Retina (tissue), 1 donor: ENCODE measurements at regions not wholly inside any gene's neighbourhood (a gene's known extent, or its start where the extent isn't known, plus 50 kb on each side); places are given as distances from the start of the nearest gene placed in this dataset.
"Not testable (repeated sequence)": the region's sequence is repeated elsewhere in the genome, so short reads cannot be mapped to it uniquely, and the experiment has no call there.

Source experiments
- DNase-seq: peaks from one replicate; pipeline ENCODE4 v3.0.0-alpha.2; 2016

DNA sequence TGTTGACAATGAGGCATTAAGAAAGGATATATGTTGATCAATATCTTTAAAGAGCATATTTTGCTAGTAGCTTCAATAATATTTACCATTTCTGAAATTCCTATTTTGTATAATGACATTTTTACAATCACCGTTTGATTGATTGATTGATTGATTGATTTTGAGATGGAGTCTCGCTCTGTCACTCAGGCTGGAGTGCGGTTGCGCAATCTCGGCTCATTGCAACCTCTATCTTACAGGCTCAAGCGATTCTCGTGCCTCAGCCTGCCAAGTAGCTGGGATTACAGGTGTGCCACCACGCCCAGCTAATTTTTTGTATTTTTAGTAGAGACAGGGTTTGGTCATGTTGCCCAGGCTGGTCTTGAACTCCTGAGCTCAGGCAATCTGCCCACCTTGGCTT lies 150.9 kb upstream of the TEX13D start:
- not testable (repeated sequence) for DNase-seq

DNA sequence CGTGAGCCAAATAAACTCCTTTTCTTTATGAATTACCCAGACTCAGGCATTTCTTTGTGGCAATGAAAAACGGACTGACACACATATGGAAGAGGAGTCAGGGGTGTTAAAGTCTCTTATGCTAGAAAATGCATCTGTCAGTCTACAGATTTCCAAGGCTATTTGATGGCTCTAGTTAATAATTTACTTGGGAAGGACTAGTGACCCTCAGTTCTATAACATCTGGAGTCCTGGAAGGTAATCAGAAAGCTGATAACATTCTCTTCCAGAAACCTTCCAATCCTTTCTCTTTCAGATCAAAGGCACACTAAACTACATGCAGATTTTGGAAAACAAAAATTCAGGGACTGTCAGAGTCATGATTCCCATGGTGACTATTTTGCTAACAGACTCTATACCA lies 142.0 kb upstream of the TEX13D start:
- DNase-seq: no peak

DNA sequence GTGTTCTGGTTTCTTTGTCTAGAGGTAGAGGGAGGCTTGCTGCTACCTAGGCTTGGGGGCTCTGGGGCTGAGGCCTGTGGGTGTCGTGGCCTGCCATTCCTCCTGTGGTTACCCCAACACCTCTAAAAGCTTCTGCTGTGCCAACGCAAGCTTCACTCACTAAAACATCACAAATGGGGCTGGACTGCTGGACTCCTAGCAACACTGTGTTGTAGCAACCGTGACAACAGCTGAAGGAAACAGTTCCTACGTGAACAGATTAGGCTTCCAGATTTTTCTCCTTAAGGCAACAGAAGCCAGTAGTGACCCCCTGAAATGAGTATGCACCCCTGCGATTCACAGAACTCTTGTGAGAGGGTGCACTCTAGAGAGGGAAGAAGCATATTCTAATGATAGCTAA lies 138.3 kb upstream of the TEX13D start:
- DNase-seq: no peak

DNA sequence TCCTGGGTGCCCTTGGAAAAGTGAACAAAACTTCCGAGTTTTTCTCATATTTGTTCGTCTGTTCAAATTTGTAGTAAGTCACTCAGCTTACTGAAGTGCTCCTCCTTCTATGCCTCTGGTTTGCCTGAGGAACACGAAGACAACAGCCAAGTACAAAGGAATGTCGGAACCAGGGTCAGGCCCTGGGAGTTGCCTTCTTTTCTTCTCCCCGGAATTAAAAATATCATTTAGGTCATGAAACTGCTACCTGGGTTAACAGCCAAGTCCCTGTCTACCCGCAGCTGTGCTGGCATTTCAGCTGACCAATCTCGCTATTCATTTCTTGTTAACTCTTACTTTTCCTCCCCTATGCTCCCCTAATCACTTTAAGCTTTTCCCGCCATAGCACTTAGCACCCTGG lies 137.6 kb upstream of the TEX13D start:
- no peak for DNase-seq

DNA sequence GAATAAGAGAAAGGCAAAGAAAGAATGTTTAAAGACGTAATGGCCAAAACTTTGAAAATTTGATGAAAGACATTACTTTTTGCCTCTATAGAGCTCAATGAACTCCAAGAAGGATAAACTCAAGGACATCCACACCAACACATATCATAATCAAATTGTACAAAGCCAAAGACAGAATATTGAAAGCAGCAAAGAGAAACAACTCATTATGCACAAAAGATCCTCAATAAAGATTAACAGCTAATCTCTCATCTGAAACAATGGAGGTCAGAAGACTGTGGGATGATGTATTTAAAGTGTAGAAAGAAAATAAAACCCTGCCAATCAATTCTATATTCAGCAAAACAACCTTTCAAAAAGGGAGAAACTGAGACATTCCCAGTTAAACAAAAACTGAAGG lies 129.1 kb upstream of the TEX13D start:
- DNase-seq: no peak

DNA sequence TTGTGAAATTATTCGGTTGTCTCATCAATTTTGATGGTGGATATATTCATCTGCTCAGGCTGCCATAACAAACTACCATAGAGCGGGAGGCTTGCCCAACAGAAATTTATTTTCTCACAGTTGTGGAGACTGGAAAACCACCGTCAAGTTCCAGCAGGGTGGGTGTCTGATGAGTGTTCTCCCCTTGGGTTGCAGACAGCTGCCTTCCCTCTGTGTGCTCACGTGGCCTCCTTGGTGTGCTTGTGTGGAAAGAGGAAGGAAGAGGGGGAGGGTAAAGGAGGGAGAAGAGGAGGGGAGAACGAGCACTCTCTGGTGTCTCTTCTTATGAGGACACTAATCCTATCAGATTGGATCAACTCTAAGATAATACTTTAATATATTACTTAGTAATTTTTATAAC lies 123.8 kb upstream of the TEX13D start:
- no peak for DNase-seq

DNA sequence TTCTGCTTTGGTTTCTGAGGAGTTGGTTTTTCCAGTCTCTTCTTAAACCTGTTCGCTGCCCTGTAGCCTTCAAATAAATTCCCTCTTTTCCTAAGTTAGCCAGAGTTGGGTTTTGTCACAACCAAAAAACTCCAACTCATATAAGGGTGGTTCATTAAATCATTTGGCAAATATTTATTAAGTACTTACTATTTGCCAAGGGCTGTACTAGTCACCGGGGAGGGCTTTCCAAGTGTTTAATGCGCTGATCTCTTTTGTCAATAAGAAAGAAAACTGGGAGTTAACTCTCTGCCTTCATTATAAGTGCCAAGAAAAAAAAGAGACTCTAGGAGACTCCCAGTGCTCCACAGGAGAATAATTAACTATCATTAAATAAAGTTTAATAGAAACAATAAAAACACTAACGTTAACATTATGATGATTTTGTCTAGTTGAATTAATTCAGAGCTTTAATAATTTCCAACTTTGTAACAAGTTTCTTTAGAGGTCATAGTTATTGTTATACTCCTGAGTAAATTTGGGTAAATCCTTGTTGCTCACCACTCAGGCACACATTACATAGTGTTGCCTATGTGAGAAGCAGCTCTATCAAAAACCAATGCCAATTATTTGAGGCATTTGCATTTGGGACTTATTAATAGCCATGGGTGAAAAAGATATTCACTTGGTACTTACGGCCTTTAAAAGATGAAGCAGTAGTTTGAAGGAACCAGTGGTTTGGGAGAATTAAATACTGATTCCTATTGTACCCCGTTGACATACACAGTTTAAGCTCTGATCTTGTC lies 122.5 kb upstream of the TEX13D start:
- DNase-seq: no peak

DNA sequence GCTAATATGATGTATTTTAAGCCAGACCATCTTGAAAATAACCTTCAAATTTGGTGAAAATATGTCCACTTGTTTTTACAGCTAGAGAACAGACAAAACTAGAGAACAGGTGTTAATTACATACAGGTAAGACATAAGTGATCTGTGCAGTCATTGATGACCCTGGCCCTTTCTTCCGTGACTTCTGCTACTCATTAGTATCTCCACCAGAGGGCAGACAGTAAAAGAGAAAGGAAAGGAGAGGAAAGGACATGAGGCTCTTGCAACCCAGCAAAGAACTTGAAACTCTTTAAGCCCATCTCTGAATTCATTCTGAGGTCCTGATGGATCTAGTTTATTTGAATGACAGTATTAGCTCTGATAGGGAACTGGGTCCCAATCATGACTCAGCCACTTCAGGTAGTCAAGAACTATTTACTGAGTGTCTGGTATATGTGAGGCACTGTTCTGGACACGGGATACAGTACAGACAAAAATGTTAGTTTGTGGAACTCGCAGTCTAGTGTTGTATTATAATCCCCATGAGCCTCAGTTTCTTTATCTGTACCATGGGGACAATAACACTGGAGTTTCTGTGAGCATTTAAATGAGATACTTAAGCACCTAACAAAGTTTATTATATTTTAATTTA lies 121.0 kb upstream of the TEX13D start:
- no peak for DNase-seq

DNA sequence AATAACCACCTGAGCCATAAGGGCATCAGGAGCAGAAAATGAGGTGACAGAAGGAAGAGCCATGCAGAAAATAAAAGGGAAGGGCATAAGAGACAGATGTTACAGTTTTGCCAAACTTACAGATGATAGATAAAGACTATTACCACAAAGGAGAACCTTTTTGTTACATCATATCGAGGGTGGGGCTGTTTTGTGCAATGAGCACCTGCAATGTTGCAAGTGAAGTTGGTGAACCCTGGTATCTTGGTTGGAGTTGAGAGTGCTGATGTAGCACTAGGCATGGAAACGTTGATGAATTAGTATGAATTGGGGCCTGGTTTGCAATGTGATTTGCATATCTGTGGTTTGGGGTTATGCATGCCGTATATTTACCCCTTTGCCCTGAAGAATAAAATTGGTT lies 119.8 kb upstream of the TEX13D start:
- DNase-seq: no peak

DNA sequence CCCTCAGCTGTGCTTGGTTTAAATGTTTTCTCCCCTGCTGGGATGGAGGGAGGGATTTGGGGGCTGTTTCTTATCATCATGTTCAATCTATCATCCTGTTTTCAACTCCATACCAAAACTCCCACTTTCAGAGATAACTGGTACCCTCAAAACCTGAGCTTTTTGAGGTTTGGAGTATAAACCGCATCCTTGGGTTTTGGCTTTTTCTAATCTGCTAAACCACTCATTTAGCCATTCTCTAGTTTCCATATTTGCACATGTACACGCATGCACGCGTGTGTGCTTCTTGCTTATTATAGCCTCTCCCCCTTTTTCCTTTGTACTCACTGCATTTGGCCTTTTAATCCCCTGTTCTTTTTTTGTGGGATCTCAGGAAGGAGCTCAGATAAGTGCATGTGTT lies 116.7 kb upstream of the TEX13D start:
- DNase-seq: no peak

DNA sequence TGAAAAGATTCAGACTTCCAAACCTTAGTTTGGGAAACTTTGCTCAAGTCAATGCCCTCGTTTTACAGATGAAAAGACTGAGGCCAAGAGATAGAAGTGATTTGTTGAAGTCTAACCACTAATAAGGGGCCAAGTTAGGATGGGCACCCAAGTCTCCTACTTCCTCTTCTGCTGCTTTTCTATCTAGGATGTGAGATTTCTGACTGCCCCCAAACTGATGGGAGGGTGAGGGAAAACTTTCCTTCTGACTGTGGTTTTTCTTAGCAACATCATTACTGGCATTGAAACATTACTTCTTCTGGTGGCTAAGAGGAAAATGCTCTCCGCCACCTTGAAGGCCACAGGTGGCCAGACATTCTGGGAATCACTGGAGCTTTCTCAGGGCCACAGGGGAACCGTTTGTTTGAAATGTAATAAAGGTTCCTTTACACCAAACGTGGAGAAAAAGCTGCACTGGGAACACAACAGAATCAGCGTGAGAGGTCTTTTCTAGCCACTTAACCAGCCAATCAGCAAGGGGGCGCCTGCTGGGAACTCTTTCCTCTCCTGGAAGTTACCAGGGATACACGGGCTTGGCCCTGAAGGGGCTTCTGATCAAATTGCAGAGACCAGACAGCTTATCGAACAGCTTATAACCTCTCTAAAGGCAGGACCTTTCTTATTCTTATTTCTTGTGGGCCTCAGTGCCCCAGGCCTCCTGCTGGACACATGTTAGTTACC lies 115.9 kb upstream of the TEX13D start:
- DNase-seq: no peak

DNA sequence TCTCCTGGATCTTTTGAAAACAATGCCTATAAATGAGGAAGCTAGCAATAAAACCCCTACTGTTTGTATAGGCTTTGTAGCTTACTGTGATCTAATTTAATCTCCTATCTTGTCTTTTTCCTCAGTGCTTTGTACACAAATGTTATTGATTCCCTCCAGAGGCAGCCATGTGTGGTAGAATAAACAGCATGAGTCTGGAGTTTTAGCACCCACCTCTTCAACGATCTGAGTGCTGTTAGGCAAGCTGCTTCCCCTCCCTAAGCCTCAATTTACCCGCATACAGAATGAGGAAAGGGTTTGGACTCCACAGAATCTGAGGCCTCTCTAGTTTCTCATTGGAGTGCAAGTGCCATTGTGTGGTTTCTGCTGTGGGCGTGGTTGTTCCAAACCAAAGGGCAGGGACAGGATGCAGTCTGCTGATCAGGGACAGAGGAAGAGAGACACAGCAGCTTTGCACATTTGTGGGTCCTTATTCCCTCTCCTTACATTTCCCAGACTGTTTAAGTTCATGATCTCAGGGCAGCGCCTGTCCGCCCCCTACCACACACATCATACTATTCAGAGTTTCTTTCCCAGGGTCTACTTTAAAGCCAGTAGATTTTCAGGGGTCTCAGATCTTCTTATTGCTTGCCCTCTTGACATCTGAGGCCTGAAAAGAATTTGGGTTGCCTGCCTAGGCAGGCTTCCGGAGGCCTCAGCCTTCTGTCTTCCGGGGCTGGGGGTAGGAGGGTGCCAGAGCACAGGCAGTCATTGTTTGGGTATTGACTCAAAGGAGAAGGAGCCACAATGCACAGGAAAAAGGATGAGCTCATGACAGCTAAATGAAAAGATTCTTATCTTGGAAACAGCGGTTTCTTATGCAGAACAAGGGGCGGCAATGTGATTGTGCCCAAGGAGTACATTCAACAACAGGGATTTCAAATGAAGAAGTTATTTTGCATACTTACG lies 114.9 kb upstream of the TEX13D start:
- peak; percentile 28 for DNase-seq

DNA sequence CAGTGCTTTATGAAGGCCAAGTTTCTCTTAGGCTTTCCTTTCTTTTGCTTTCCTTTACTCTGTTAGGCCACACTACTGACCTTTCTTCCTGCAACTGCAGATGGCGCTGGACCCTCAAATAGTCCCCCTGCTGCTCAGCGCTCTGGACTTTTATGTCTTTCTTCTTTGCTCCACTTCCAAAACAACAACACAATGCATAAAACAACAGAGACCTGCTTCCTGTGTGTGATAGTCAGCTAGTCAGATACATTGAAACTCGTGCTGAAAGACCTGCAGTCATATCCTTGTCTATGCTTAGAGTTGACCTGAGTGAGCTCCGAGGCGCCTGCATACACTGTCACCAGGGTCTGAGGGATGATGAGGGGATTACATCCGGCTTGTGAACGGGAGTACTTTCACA lies 108.9 kb upstream of the TEX13D start:
- DNase-seq: no peak

DNA sequence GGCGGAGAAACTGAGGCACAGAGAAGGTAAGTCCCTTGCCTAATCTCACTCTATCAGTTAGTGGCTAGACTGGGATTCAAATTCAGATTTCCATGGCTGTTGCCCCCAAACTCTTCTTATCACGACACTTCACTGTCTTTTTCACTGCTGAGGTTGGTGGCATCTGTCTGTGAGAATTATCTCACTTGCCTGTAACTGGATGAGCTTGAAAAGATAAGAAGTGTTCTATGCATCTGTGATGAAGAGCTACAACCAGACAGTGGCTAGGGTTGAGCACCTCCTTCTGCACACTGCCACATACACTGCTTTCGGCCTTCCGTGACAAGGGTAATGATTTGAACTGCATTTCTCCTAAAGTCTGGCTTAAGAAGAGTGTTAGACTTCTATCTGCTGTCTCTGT lies 107.9 kb upstream of the TEX13D start:
- DNase-seq: no peak

DNA sequence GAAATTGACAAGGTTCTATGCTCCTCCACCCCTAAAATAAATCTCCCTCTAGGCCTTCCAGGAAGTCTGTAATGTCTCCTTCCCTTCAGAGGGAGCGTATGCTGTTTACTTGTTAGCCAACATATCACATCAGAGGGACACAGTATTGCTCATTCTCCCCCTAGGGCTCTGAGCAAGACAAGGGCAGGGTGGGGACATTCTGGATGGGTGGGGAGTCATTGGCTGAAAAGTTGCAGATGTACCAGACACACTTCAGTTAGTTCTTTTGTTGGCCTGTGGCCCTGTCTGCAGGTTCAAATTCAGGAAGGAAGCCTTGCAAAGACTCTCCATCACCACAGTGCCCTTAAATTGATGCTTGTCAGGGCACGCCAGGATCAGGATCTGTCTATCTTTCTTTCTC lies 106.3 kb upstream of the TEX13D start:
- no peak for DNase-seq

DNA sequence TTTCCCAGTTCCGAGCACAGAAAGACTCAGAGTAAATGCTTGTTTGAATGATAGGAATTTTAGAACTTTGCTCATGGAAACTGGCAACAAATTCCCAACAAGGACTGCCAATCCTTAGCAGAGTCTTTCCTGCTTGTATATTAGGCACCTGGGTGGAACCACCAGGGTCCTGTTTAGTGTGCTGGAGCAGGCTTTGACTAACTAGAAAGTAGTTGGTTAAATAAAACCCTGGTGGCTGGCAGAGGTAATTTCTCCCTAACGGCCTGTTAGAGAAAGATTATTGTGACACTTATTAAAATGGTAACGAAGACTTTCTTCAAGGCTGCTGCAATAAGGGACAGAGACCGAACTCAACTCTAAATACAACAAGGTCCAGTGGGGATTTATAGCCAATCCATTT lies 103.6 kb upstream of the TEX13D start:
- DNase-seq: no peak

DNA sequence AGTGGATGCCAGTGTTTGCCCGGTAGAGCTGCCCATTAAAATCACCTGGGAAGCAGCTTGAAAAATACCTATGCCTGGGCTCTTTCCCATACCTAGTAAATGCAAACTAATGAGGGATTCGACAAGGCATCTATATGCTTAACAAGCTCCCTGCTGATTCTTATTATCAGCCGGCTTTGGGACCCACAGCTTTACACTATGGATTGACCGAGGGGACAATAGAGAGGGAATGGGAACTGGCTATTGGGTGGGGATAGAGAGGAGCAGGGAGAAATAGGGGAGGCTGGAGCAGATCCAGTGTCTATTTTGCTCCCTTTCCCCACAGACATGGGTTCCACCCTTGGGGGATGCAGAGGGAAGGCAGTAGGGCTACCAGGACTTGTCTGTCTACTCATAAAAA lies 103.1 kb upstream of the TEX13D start:
- no peak for DNase-seq

DNA sequence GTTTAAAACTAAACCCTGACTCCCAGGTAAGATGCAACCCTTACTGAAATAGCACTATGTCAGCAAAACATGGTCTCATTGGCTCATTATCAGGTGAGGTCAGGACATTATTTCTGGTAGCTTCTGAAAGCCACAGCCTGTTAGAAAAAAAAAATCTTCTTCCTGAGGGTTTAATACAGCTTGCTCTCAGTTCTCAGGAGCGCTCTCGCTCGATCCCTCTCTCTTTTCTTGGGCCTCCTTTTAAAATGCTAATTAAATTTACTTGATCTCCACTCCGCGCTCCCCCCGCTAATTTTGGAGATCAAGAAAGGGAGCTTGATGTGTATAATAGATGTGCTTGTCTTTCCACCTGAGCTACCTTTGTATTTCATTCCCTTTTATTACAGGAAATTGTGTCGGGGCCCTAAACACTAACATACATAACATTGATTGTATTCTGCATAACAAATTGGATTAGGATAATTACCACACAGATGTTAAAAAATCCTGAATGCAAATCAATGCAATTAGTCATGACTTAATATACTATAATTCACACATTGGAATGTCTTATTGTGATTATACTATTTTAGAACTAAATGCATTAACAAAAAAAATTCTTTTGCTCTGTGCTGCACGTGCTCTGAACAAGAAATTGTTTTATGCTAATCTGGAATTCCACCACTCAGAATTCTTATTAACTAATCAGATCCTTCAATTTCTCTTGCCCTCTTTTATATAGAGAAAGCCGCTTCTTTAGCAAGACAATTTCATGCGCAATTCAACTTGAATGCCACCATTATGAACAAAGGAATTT lies 101.6 kb upstream of the TEX13D start:
- DNase-seq: peak; percentile 7

DNA sequence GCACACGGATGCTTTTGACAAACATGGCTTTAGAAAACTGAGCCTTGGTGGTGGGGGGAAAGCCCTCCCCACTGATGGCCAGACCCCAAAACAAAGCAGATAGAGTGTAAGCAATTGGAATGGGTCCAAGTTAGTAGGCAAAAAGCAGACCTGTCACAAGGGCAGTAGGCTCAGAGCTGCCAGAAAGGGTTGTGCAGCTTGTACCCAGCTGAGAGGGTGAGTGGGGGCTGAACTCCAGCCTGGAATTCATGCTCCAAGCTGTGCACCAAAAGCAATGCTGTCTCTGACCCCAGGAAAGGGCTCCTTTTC lies 101.1 kb upstream of the TEX13D start:
- peak; percentile 33 for DNase-seq

DNA sequence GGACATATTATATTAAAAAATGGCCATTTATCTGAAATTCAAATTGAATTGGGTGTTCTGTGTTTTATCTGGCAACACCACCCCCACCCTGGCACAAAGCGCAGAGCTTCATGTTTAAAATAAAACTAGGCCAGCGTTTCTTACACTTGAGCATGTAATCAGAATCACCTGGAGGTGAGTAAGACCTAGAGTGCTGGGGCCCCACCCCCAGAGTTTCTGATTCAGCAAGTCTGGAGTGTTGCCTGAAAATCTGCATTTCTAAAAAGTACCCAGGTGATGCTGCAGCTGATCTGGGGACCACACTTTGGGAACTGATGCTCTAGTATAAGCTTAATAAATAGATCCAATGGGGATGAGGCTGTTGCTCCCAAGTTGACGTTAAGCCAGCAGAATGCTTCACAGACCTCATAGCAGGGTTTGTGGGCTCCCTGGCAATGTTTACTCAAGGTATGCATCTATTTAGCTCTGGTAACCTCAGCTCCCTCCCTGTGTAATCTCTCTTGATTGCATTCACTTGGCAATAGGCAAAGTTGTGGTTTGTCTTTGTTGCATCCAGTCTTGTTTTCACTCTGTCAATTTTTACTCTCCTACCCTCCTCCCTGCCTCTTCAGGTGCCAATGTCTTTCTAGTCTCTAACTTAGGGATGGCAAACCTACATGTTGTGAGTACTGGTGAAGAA lies 99.8 kb upstream of the TEX13D start:
- DNase-seq: no peak

DNA sequence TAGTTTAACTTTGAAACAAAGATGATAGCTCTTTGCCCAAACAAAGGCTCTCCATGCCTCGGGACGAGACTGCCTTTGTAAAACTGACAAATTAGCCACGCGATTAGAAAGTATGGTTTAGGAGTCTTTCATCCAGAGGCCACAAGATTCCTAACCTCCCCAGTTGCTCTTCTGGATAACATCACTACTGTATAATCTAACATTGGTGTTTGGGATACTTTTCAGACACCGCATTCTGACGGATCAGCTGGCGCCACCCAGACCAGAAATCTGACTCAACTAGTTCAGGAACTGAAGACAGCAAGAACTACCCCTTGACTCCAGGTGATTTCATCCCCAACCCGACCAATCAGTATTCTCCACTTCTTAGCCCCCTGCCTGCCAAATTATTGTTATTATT lies 98.1 kb upstream of the TEX13D start:
- DNase-seq: no peak

DNA sequence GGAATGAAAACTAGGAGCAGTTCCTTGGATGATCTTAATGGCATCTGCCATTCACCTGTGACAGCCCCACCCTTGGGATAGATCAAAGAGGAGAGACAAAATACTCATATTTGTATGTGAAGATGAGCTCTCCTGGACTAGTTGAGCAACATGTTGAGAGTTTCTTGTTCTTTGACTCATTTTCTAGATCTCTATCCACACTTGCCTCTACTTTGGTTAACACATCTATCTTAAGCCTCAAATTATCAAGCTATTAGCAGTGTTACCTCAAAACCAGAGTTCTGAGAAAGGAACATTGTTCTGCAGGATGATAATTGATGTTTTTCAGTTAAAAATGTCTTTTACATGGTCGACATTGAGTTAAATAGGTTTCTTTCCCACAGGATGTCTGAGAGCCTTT lies 94.2 kb upstream of the TEX13D start:
- DNase-seq: no peak
